GM12878 (cell line): ENCODE measurements at regions not wholly inside any gene's neighbourhood (a gene's known extent, or its start where the extent isn't known, plus 50 kb on each side); places are given as distances from the start of the nearest gene placed in this dataset.
A peak's percentile ranks its signal among the peaks of the same experiment; 100 is the strongest.

Source experiments
- ATAC-seq: fragments of 200-7000 bp; cut with Tn5 transposase; 3 replicates; pipeline ENCODE4 v1.9.1; 2020; ENCODE audit warnings: mild to moderate bottlenecking, moderate library complexity
- BruUV-seq: library from RNA; stranded (reverse); fragments of 400-500 nt; replicated peaks from 2 replicates; lab custom pipeline; 2021; lab: Mats Ljungman, UMichigan
- CTCF ChIA-PET: fragments of 300-600 bp; sonication (Branson Sonifier 250); formaldehyde crosslinking; extraction: SDS; loops from one replicate; lab custom pipeline; 2021; ENCODE audit warnings: inconsistent platforms; lab: Yijun Ruan, JAX
- POLR2A ChIA-PET: fragments of 350-600 bp; formaldehyde crosslinking; extraction: SDS; loops from one replicate; lab custom pipeline; 2021; ENCODE audit warnings: inconsistent platforms; lab: Charles Lee
- RAD21 ChIA-PET: fragments of 300-600 bp; sonication (Branson Sonifier 250); formaldehyde crosslinking; loops from one replicate; lab custom pipeline; 2023; ENCODE audit warnings: antibody characterized with exemption; ENCODE audit not compliant: unreplicated experiment; lab: Charles Lee
- SMC1A ChIA-PET: fragments of 300-600 bp; sonication (Branson Sonifier 250); formaldehyde crosslinking; loops from one replicate; lab custom pipeline; 2023; ENCODE audit not compliant: unreplicated experiment, uncharacterized antibody; lab: Charles Lee
- DNase-seq: peaks from one replicate; pipeline ENCODE4 v3.0.0-alpha.2; 2011; ENCODE audit warnings: low read depth, low spot score
- FAIRE-seq: peaks from 3 replicates; lab custom pipeline; 2011; peaks lifted over from hg19 to GRCh38; lab: Jason Lieb, UNC
- H2AFZ ChIP-seq: 2 replicates; pipeline ENCODE4 v1.6.0; 2011; ENCODE audit warnings: low read depth, low read length, control low read depth; ENCODE audit not compliant: control insufficient read depth
- H3K27ac ChIP-seq: 2 replicates; pipeline ENCODE4 v1.5.1; 2011; ENCODE audit warnings: control low read depth; ENCODE audit not compliant: control insufficient read depth, insufficient read depth
- H3K27me3 ChIP-seq, 2 experiments: replicated peaks in 1 of 2; 2 replicates each; pipeline versions ENCODE4 v1.6.0 to v1.6.1; 2011; ENCODE audit warnings: low read length in 1 of 2; ENCODE audit not compliant: control insufficient read depth in 2 of 2, insufficient read depth in 2 of 2
- H3K36me3 ChIP-seq, 2 experiments: 2 replicates each; pipeline ENCODE4 v1.5.1; 2011; ENCODE audit warnings: low read length in 1 of 2; ENCODE audit not compliant: control insufficient read depth in 2 of 2, insufficient read depth in 2 of 2
- H3K4me1 ChIP-seq: 2 replicates; pipeline ENCODE4 v1.6.1; 2011; ENCODE audit warnings: mild to moderate bottlenecking, low read length, moderate library complexity, mixed read lengths; ENCODE audit not compliant: control insufficient read depth, insufficient read depth
- H3K4me2 ChIP-seq: 2 replicates; pipeline ENCODE4 v1.6.0; 2011; ENCODE audit warnings: control low read depth; ENCODE audit not compliant: control insufficient read depth, insufficient read depth
- H3K4me3 ChIP-seq: fragments of 200-600 bp; sonication (generic); 2 replicates; pipeline ENCODE4 v1.5.1; 2016
- H3K79me2 ChIP-seq: 2 replicates; pipeline ENCODE4 v1.6.0; 2011; ENCODE audit warnings: low read length; ENCODE audit not compliant: control insufficient read depth, insufficient read depth
- H3K9ac ChIP-seq: 2 replicates; pipeline ENCODE4 v1.8.0; 2011; ENCODE audit warnings: low read length, control low read depth, mixed read lengths; ENCODE audit not compliant: control insufficient read depth, insufficient read depth
- H3K9me3 ChIP-seq: replicated peaks from 3 replicates; pipeline ENCODE4 v1.5.1; 2011; ENCODE audit warnings: mild to moderate bottlenecking, low read length; ENCODE audit not compliant: control insufficient read depth, insufficient read depth
- H4K20me1 ChIP-seq: 2 replicates; pipeline ENCODE4 v1.6.0; 2011; ENCODE audit not compliant: control insufficient read depth, insufficient read depth
- CBFB ChIP-seq: IDR thresholded peaks from 2 replicates; pipeline ENCODE4 v1.6.1; 2016; ENCODE audit warnings: antibody characterized with exemption, low read depth
- CBX3 ChIP-seq: fragments of 200-600 bp; sonication (generic); IDR thresholded peaks from 2 replicates; pipeline ENCODE4 v1.6.1; 2016; ENCODE audit warnings: low read depth, borderline replicate concordance
- CREB1 ChIP-seq: IDR thresholded peaks from 2 replicates; pipeline ENCODE4 v1.6.1; 2012; ENCODE audit warnings: low read depth, mild to moderate bottlenecking, inconsistent platforms
- CUX1 ChIP-seq: IDR thresholded peaks from 2 replicates; pipeline ENCODE4 v1.6.1; 2012; ENCODE audit warnings: improper control_type of control experiment, low read depth, low read length; ENCODE audit not compliant: insufficient replicate concordance
- DPF2 ChIP-seq: fragments of 450-650 bp; IDR thresholded peaks from 2 replicates; pipeline ENCODE4 v1.6.1; 2017; ENCODE audit warnings: mild to moderate bottlenecking
- E2F4 ChIP-seq: IDR thresholded peaks from 2 replicates; pipeline ENCODE4 v1.6.1; 2012; ENCODE audit warnings: low read depth, low read length, improper control_type of control experiment
- HCFC1 ChIP-seq: fragments of 150-350 bp; IDR thresholded peaks from 2 replicates; pipeline ENCODE4 v1.6.1; 2014; ENCODE audit warnings: low read length
- JUND ChIP-seq: IDR thresholded peaks from 2 replicates; pipeline ENCODE4 v1.6.1; 2012; ENCODE audit warnings: low read depth, mild to moderate bottlenecking, low read length, improper control_type of control experiment, moderate library complexity
- KAT2A ChIP-seq: conservative IDR thresholded peaks from 2 replicates; pipeline ENCODE4 v1.6.1; 2011; ENCODE audit warnings: low read depth, low read length; ENCODE audit not compliant: control insufficient read depth
- LARP7 ChIP-seq: fragments of 450-650 bp; IDR thresholded peaks from 2 replicates; pipeline ENCODE4 v1.6.1; 2017; ENCODE audit warnings: mild to moderate bottlenecking
- NR2C2 ChIP-seq: IDR thresholded peaks from 2 replicates; pipeline ENCODE4 v1.6.1; 2011; ENCODE audit warnings: borderline replicate concordance, low read depth; ENCODE audit not compliant: control insufficient read depth, insufficient read length
- PAX5 ChIP-seq: IDR thresholded peaks from 2 replicates; pipeline ENCODE4 v1.6.1; 2011; ENCODE audit warnings: low read depth, low read length, borderline replicate concordance
- STAT1 ChIP-seq: fragments of 450-650 bp; conservative IDR thresholded peaks from 2 replicates; pipeline ENCODE4 v1.6.1; 2014; ENCODE audit warnings: antibody characterized with exemption, mild to moderate bottlenecking
- WRNIP1 ChIP-seq: IDR thresholded peaks from 2 replicates; pipeline ENCODE4 v1.6.1; 2011; ENCODE audit warnings: low read depth, low read length, improper control_type of control experiment, borderline replicate concordance
- ZNF274 ChIP-seq: IDR thresholded peaks from one replicate; pipeline ENCODE4 v1.8.0; 2011; ENCODE audit not compliant: insufficient read length, insufficient read depth
- ZZZ3 ChIP-seq: IDR thresholded peaks from 2 replicates; pipeline ENCODE4 v1.6.1; 2011; ENCODE audit warnings: low read depth; ENCODE audit not compliant: control insufficient read depth, insufficient read length
- WGBS: methylation state at CpG from one replicate; pipeline ENCODE4 v1.1.6; 2016; ENCODE audit warnings: low lambda C conversion rate; ENCODE audit not compliant: insufficient replicate concordance, insufficient coverage; ENCODE audit errors: missing lambda C conversion rate; 5-methylcytosine and 5-hydroxymethylcytosine counted together
- in situ Hi-C: fragments of 300-500 bp; cut with MboI; formaldehyde crosslinking; loops from 9 replicates; pipeline ENCODE4 v1.14.3; 2018; ENCODE audit warnings: mixed read lengths
- intact Hi-C: fragments of 100-400 bp; cut with micrococcal nuclease; formaldehyde crosslinking; loops from one replicate; pipeline ENCODE4 v1.14.2; 2022; ENCODE audit not compliant: unreplicated experiment

GRCh38 chr1:166307261-166308188 lies 140.7 kb upstream of the FAM78B start:
- DNase-seq (no peak), ATAC-seq (peak; percentile 71), FAIRE-seq (no peak)
- Histone ChIP-seq H3K27me3 (no peaks in the 10 kb centered on the region), H4K20me1 (no peaks in the 10 kb centered on the region), H3K4me3 (no peak overlapping the region), H3K27ac (no peak overlapping the region), H3K4me1 (no peaks in the 10 kb centered on the region; the same call in 1 of the 2 replicates), H2AFZ (no peak overlapping the region), H3K79me2 (no peaks in the 10 kb centered on the region), H3K9ac (no peak overlapping the region), H3K4me2 (no peak overlapping the region), H3K36me3 (no peaks in the 10 kb centered on the region), H3K9me3 (no peaks in the 10 kb centered on the region)
- SMC1A ChIA-PET, result no interaction called here
- POLR2A ChIA-PET, result no interaction called here
- intact Hi-C loops (no loop called here), in situ Hi-C loops (no loop called here)
- CTCF ChIA-PET, result no interaction called here
- 2% methylated on average over 9 of the region's 9 CpGs for WGBS
- BruUV-seq, result no TSS peak
- RAD21 ChIA-PET, result no interaction called here
- no peak for TF ChIP-seq ZNF274
- no peak for TF ChIP-seq KAT2A
- TF ChIP-seq CBFB, result no peak
- peak; percentile 56; the same call in 1 of the 2 replicates for TF ChIP-seq PAX5
- TF ChIP-seq ZZZ3, result no peak
- no peak for TF ChIP-seq CREB1
- no peak for TF ChIP-seq NR2C2
- TF ChIP-seq LARP7, result no peak
- no peak for TF ChIP-seq JUND
- TF ChIP-seq WRNIP1, result no peak
- TF ChIP-seq CBX3, result no peak
- TF ChIP-seq E2F4, result no peak
- no peak for TF ChIP-seq CUX1
- TF ChIP-seq DPF2, result 0 out of 2 replicates have a peak, but pooled peaks have one; percentile 22
- TF ChIP-seq HCFC1, result no peak
- no peak for TF ChIP-seq STAT1
